ENCODE measurements at regions not wholly inside any gene's neighbourhood (a gene's known extent, or its start where the extent isn't known, plus 50 kb on each side); places are given as distances from the start of the nearest gene placed in this dataset.

DNA sequence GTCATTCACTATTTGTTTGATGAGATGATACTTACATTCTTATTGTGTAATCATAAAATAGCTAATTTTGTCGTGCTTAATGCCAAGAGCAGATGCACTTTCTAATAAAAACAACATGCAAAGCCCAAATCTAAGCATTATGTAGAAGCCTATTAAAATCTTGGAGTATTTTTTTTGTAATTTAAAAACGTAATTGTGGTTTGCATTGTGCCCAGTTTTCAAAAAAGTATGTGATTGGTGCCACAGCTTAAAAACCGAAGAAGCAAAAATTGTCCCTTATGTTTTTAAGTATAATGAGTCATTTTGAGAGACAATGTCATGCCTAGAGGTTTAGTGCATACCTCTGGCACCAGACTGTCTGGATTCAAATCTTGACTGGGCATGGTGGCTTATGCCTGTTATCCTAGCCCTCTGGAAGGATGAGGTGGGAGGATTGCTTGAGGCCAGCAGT, 464.8 kb upstream of the RGS6 start:
- no peak for DNase-seq (ENCODE audit: low read depth)

DNA sequence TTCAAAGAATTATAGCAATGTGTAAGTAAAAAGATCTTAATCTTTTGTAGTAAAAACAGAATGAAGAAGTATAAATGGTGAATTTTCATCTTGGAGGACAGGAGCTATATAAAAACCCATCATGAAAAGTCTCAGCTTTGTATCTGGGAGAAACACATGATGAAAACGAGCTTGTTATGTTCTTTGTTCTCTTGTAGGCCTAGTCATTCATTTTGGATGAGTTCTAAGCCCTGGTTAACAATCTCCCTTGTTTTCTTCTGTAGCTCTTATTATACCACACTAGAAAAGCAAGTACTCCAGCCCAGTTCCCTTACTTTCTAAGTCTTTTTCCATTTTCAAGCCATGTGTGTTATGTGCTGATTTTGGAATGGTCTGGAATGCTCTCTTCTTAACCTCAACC, 463.5 kb upstream of the RGS6 start:
- DNase-seq (ENCODE audit: low read depth): no peak

- DNase-seq (ENCODE audit: low read depth): no peak
Measured at GRCh38 chr14:71469643-71470335, 462.4 kb upstream of the RGS6 start.

- no peak for DNase-seq (ENCODE audit: low read depth)
Measured at GRCh38 chr14:71471634-71472355, 460.4 kb upstream of the RGS6 start.

- DNase-seq (ENCODE audit: low read depth): no peak
Measured at GRCh38 chr14:71472356-71473340, 459.6 kb upstream of the RGS6 start.

DNA sequence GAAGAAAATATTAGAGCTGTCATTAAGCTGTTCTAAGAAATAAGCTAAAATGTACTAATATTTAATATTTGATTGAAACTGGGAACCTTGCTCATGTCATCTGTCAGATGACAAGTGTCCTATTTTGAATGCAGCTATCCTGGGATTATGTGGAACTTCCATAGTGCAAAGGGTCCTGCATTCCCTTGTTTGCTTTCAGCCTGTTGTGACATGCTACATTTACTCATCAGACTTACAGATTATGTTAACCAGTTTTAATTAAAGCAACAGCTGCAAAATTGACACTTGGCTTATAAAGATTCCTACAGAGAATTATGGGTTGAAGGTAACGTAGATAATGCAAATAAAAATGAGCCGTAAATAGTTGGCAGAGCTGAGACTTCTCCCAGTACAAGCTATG, 458.4 kb upstream of the RGS6 start:
- no peak for DNase-seq (ENCODE audit: low read depth)

DNA sequence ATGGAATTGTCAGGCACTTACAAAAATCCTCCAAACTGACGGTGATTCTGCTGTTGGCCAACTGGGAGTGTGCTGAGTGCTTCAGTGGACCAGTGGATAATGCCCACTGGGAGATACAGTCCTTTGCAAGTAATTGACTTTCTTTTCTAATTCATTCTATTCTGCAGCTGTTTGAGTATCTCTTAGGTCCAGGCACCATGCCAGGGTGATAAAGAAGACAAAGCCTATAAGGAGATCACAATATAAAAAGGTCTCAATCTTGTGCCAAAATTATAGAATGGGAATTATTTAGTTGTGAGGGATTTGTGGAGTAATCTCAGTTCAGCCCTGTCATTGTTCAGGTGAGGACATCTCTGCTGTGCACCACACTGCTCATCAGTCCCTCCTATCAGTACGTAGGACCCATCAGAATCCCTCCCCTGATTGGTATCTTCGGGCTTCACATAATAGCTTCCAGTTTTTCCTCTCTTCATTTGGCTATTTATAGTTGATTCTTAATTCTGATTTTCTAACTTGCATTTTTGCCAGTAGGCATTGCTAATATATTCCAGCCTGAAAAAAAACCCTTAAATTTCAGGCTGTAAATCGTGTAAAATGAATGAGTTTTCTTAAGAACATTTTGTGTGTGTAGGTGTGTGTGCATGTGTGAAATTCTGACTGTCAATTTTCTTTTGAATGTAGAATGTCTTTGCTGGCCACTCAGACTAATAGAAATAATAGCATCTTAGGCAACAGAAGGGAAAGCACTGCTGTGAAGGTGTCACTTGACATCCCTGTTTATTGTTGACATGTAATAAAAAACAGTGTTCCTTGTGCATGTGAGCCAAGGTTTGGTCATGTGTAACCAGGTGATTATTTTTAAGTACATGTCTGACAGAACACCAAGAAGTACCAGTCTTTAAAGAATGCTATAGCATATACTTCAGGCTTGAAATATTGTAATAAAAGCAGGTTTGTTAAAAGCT, 457.6 kb upstream of the RGS6 start:
- no peak for DNase-seq (ENCODE audit: low read depth)

GRCh38 chr14:71475916-71476315, 456.3 kb upstream of the RGS6 start:
- no peak for DNase-seq (ENCODE audit: low read depth)

DNA sequence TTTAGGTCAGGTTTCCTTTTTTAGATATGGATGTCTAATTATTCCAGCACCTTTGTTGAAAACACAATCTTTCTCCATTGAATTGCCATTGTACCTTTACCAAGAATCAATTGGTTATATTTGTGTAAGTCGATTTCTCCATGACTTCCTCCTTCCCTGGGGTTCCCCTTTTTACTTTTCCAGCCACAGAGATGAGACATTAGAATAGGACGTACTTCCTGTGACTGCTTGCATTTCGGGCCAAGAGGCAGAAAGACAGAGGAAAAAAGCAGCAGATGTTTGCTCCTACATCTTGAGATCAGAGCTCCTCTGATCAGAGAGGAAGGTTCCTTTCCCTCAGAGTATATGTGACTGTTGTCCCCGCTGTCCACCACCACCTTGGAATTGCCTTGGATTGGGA, 453.7 kb upstream of the RGS6 start:
- no peak for DNase-seq (ENCODE audit: low read depth)

- no peak for DNase-seq (ENCODE audit: low read depth)
Measured at GRCh38 chr14:71481021-71481654, 451.1 kb upstream of the RGS6 start.

DNA sequence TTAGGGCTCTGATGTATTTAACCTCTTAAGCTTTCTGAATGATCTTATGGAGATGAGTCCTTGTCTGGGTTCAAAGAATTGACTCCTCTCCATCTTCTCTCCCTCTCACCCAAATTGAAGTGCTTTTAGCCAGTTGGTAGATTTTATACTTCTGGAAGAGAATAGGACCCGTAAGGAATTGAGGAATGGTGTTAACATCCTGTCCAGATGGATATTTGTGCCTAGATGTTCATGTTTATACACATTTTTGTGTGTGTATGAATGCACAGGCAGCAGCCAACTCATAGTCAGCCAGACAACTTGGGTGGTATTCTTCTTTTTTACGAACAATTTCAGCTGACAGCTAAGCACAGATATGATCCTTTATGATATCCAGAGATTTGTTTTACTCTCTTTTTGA, 449.6 kb upstream of the RGS6 start:
- DNase-seq (ENCODE audit: low read depth): no peak

- DNase-seq (ENCODE audit: low read depth): no peak
Measured at GRCh38 chr14:71483154-71483553, 449.1 kb upstream of the RGS6 start.

GRCh38 chr14:71485833-71486232, 446.4 kb upstream of the RGS6 start:
- no peak for DNase-seq (ENCODE audit: low read depth)

- no peak for DNase-seq (ENCODE audit: low read depth)
Measured at GRCh38 chr14:71486279-71486678, 445.9 kb upstream of the RGS6 start.

DNA sequence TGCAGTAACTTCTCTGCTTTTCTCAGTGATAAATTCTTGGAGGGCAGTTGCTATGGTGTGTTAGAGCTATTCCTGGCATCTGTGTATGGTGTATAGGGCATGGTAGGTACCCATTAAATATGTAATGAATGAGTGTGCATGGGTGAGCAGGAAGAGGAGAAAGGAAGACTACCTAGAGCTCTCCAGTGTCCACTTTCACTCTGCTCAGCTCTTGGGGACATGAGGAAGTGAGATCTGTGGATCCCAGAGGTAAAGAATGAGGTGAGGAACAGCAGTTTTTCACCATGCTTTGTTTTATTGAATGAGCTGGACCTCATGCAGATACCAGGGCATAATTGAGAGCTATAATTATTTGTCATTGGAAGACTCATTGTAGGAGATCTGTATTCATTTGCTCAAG, 444.8 kb upstream of the RGS6 start:
- DNase-seq (ENCODE audit: low read depth): no peak

- DNase-seq (ENCODE audit: low read depth): no peak
Measured at GRCh38 chr14:71487941-71488340, 444.3 kb upstream of the RGS6 start.

DNA sequence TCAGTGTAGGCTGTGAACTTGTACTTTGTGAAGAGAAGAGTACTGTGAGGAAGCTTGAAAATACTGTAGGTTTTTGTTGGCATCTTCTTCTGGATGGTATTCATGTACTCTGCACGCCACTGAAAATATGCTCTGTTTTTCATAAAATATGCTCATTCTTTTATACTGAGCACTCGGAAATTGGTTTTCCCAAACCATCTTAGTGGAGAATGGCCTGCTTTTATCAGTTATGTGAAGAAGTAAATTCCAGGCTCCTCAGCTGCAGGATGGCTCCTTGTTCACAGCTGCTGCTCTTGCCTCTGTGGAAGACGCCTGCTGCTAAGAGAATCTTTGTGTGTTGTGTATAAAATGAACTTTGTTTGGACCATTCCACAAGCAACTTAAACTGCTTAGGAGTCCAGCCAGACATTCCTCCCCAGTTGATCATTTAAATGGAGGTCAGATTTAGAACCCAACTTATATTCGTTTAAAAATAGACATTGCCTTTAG, 443.5 kb upstream of the RGS6 start:
- no peak for DNase-seq (ENCODE audit: low read depth)

- DNase-seq (ENCODE audit: low read depth): no peak
Measured at GRCh38 chr14:71489742-71490141, 442.5 kb upstream of the RGS6 start.

GRCh38 chr14:71491931-71492330, 440.3 kb upstream of the RGS6 start:
- DNase-seq (ENCODE audit: low read depth): no peak

DNA sequence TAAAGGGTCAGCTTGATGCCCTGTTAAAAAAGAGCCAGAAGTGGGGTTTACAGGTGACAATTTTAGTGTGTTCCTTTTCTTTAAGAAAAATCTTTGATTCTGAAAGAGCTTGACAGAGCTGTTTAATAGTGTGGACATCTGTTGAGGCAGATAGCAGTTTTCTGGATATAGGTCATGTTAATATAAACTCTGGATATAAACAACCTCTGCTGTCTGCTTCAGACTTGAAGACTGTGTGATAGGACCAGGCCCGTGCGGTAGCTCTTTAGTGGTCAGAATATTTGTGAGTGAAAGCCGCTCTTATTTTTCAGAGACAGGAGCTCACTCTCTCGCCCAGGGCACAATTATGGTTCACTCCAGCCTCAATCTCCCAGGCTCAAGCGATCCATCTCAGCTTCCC, 439.9 kb upstream of the RGS6 start:
- DNase-seq (ENCODE audit: low read depth): no peak

GRCh38 chr14:71497645-71498086, 434.6 kb upstream of the RGS6 start:
- DNase-seq (ENCODE audit: low read depth): no peak

Measured in activated T-cell treated with anti-CD3 and anti-CD28 coated beads for 1 hour (primary cell).